ENCODE measurements at regions not wholly inside any gene's neighbourhood (a gene's known extent, or its start where the extent isn't known, plus 50 kb on each side); places are given as distances from the start of the nearest gene placed in this dataset.

DNA sequence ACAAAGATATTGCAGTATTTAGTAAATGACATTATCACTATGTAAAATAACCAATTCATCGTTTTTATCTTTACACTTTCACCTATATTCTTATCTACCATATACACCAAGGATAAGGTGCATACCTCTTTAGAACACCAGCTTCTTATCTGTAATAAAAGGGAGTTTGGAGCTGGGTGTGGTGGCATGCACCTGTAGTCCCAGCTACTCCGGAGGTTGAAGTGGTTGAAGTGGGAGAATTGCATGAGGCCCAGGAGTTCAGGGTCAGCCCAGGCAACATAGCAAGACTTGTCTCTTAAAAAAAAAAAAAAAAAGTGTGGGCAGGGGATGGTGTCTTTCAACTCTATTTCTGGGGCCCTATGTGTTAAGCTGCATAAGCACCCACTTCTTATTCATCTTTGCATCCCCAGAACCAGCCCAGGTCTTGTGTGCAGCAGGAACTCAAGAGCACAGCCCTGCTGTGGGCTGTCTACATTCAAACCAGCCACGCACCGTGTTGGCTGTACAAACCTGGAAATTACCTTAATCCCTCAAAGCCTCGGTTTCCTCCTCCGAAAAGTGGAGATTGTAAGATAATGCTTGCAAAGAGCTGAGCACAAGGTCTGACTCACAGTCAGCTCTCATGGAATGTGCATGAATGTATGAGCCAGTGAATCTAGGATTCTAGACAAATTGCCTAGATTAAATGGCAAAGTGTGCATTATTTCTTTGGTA, 256.6 kb upstream of the FOXN3 start:
- ATAC-seq (no peak), DNase-seq (ENCODE audit: low read depth, low spot score) (no peak), FAIRE-seq (no peak)
- H3K9ac ChIP-seq (ENCODE audit: control insufficient read depth, insufficient read depth, low read length): no peak overlapping the region
- ChIA-PET RAD21 (ENCODE audit: unreplicated experiment) (no interaction called here), SMC1A (ENCODE audit: uncharacterized antibody, unreplicated experiment) (interaction anchor here (1.0 kb wide), 1 partner anchor 577 kb away, joined by 3 read pairs; no protein-coding TSS in a partner anchor), POLR2A (interaction anchor here (0.6 to 0.7 kb wide), 2 partner anchors 276 to 298 kb away, joined by 3 to 4 read pairs; no protein-coding TSS in a partner anchor), CTCF (interaction anchor here (1.6 kb wide), 1 partner anchor 496 kb away, joined by 6 read pairs; no protein-coding TSS in a partner anchor)
- WGBS (ENCODE audit: insufficient coverage, insufficient replicate concordance, low lambda C conversion rate, missing lambda C conversion rate): 52% methylated on average over 6 of the region's 6 CpGs
- no peak for TF ChIP-seq SRF (IDR thresholded peaks at IDR 0.05; ENCODE audit: low read depth in 2 of 2, low read length in 2 of 2)
- TF ChIP-seq, protein P1, sequence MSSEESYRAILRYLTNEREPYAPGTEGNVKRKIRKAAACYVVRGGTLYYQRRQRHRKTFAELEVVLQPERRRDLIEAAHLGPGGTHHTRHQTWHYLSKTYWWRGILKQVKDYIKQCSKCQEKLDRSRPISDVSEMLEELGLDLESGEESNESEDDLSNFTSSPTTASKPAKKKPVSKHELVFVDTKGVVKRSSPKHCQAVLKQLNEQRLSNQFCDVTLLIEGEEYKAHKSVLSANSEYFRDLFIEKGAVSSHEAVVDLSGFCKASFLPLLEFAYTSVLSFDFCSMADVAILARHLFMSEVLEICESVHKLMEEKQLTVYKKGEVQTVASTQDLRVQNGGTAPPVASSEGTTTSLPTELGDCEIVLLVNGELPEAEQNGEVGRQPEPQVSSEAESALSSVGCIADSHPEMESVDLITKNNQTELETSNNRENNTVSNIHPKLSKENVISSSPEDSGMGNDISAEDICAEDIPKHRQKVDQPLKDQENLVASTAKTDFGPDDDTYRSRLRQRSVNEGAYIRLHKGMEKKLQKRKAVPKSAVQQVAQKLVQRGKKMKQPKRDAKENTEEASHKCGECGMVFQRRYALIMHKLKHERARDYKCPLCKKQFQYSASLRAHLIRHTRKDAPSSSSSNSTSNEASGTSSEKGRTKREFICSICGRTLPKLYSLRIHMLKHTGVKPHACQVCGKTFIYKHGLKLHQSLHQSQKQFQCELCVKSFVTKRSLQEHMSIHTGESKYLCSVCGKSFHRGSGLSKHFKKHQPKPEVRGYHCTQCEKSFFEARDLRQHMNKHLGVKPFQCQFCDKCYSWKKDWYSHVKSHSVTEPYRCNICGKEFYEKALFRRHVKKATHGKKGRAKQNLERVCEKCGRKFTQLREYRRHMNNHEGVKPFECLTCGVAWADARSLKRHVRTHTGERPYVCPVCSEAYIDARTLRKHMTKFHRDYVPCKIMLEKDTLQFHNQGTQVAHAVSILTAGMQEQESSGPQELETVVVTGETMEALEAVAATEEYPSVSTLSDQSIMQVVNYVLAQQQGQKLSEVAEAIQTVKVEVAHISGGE (CRISPR knock-in tag; IDR thresholded peaks at IDR 0.05): no peak
- TF ChIP-seq FOXK2 (IDR thresholded peaks at IDR 0.05): no peak
- no peak for TF ChIP-seq NFIC (IDR thresholded peaks at IDR 0.05; ENCODE audit: low read depth, low read length)
- no peak for TF ChIP-seq JUNB (IDR thresholded peaks at IDR 0.05)
- no peak for TF ChIP-seq PAX5 (IDR thresholded peaks at IDR 0.05; ENCODE audit: borderline replicate concordance, low read depth, low read length)
- no peak for TF ChIP-seq IKZF2 (IDR thresholded peaks at IDR 0.05)
- no peak for TF ChIP-seq RCOR1 (conservative IDR thresholded peaks at IDR 0.05; ENCODE audit: low read depth, low read length)
- TF ChIP-seq NBN (IDR thresholded peaks at IDR 0.05): no peak
- TF ChIP-seq, protein P2, sequence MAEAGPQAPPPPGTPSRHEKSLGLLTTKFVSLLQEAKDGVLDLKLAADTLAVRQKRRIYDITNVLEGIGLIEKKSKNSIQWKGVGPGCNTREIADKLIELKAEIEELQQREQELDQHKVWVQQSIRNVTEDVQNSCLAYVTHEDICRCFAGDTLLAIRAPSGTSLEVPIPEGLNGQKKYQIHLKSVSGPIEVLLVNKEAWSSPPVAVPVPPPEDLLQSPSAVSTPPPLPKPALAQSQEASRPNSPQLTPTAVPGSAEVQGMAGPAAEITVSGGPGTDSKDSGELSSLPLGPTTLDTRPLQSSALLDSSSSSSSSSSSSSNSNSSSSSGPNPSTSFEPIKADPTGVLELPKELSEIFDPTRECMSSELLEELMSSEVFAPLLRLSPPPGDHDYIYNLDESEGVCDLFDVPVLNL (IDR thresholded peaks at IDR 0.05; ENCODE audit: low read depth, low read length): no peak
- TF ChIP-seq, protein P3, sequence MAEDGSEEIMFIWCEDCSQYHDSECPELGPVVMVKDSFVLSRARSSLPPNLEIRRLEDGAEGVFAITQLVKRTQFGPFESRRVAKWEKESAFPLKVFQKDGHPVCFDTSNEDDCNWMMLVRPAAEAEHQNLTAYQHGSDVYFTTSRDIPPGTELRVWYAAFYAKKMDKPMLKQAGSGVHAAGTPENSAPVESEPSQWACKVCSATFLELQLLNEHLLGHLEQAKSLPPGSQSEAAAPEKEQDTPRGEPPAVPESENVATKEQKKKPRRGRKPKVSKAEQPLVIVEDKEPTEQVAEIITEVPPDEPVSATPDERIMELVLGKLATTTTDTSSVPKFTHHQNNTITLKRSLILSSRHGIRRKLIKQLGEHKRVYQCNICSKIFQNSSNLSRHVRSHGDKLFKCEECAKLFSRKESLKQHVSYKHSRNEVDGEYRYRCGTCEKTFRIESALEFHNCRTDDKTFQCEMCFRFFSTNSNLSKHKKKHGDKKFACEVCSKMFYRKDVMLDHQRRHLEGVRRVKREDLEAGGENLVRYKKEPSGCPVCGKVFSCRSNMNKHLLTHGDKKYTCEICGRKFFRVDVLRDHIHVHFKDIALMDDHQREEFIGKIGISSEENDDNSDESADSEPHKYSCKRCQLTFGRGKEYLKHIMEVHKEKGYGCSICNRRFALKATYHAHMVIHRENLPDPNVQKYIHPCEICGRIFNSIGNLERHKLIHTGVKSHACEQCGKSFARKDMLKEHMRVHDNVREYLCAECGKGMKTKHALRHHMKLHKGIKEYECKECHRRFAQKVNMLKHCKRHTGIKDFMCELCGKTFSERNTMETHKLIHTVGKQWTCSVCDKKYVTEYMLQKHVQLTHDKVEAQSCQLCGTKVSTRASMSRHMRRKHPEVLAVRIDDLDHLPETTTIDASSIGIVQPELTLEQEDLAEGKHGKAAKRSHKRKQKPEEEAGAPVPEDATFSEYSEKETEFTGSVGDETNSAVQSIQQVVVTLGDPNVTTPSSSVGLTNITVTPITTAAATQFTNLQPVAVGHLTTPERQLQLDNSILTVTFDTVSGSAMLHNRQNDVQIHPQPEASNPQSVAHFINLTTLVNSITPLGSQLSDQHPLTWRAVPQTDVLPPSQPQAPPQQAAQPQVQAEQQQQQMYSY (CRISPR knock-in tag; IDR thresholded peaks at IDR 0.05): no peak
- TF ChIP-seq, protein P4, sequence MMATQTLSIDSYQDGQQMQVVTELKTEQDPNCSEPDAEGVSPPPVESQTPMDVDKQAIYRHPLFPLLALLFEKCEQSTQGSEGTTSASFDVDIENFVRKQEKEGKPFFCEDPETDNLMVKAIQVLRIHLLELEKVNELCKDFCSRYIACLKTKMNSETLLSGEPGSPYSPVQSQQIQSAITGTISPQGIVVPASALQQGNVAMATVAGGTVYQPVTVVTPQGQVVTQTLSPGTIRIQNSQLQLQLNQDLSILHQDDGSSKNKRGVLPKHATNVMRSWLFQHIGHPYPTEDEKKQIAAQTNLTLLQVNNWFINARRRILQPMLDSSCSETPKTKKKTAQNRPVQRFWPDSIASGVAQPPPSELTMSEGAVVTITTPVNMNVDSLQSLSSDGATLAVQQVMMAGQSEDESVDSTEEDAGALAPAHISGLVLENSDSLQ (IDR thresholded peaks at IDR 0.05): no peak
- TF ChIP-seq, protein P5, sequence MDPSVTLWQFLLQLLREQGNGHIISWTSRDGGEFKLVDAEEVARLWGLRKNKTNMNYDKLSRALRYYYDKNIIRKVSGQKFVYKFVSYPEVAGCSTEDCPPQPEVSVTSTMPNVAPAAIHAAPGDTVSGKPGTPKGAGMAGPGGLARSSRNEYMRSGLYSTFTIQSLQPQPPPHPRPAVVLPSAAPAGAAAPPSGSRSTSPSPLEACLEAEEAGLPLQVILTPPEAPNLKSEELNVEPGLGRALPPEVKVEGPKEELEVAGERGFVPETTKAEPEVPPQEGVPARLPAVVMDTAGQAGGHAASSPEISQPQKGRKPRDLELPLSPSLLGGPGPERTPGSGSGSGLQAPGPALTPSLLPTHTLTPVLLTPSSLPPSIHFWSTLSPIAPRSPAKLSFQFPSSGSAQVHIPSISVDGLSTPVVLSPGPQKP (IDR thresholded peaks at IDR 0.05; ENCODE audit: low read depth, low read length): no peak
- no peak for TF ChIP-seq ATF7 (IDR thresholded peaks at IDR 0.05; ENCODE audit: low read depth)
- in situ Hi-C loops (cut with MboI): no loop called here
- H3K4me3 ChIP-seq: no peak overlapping the region
- H3K27me3 ChIP-seq (replicated peaks in 1 of 2; ENCODE audit: control insufficient read depth in 2 of 2, insufficient read depth in 2 of 2, low read length in 1 of 2): no peaks in the 10 kb centered on the region
- H3K4me1 ChIP-seq (ENCODE audit: control insufficient read depth, insufficient read depth, low read length): no peaks in the 10 kb centered on the region; the same call in 1 of the 2 replicates
- H4K20me1 ChIP-seq (ENCODE audit: control insufficient read depth, insufficient read depth): no peaks in the 10 kb centered on the region
- H3K4me2 ChIP-seq (ENCODE audit: control insufficient read depth, insufficient read depth): no peak overlapping the region
- H3K79me2 ChIP-seq (ENCODE audit: control insufficient read depth, insufficient read depth, low read length): no peaks in the 10 kb centered on the region
- no TSS peak for BruUV-seq (replicated peaks)
- H3K9me3 ChIP-seq (replicated peaks; ENCODE audit: control insufficient read depth, insufficient read depth, low read length): no peaks in the 10 kb centered on the region
- intact Hi-C loops (cut with micrococcal nuclease; ENCODE audit: unreplicated experiment): no loop called here
- H3K27ac ChIP-seq (ENCODE audit: control insufficient read depth, insufficient read depth): no peak overlapping the region
- no peaks in the 10 kb centered on the region for H3K36me3 ChIP-seq (ENCODE audit: control insufficient read depth in 2 of 2, insufficient read depth in 2 of 2, low read length in 1 of 2)
- no peak overlapping the region for H2AFZ ChIP-seq (ENCODE audit: control insufficient read depth, low read depth, low read length)

Measured in GM12878 (cell line).